SK-N-SH treated with all-trans-retinoic acid at 6 μM for 48 hours (cell line): ENCODE measurements at regions not wholly inside any gene's neighbourhood (a gene's known extent, or its start where the extent isn't known, plus 50 kb on each side); places are given as distances from the start of the nearest gene placed in this dataset.

ENCODE experiments used
- ATAC-seq: fragments of 200-7000 bp; cut with Tn5 transposase; 3 replicates; pipeline ENCODE4 v1.9.1; 2020; ENCODE audit warnings: mild to moderate bottlenecking, moderate library complexity
- ARNTL ChIP-seq: fragments of 450-650 bp; formaldehyde crosslinking; IDR thresholded peaks from 2 replicates; pipeline ENCODE4 v1.5.0; 2020; ENCODE audit warnings: low read depth, mild to moderate bottlenecking, moderate library complexity, borderline replicate concordance
- BACH2 ChIP-seq: fragments of 250-450 bp; sonication (Bioruptor Pico); IDR thresholded peaks from 2 replicates; pipeline ENCODE4 v1.9.0; 2021; ENCODE audit warnings: mild to moderate bottlenecking, borderline replicate concordance
- CSDC2 ChIP-seq: fragments of 250-450 bp; sonication (Bioruptor Pico); IDR thresholded peaks from 2 replicates; pipeline ENCODE4 v1.5.0; 2020; ENCODE audit warnings: mild to moderate bottlenecking, moderate library complexity
- ESRRG ChIP-seq: fragments of 250-450 bp; sonication (Bioruptor Pico); IDR thresholded peaks from 2 replicates; pipeline ENCODE4 v1.6.1; 2021; ENCODE audit warnings: mild to moderate bottlenecking
- GLIS3 ChIP-seq: fragments of 250-450 bp; sonication (Bioruptor Pico); IDR thresholded peaks from 2 replicates; pipeline ENCODE4 v1.5.0; 2020; ENCODE audit warnings: mild to moderate bottlenecking, moderate library complexity
- OSR1 ChIP-seq: fragments of 250-450 bp; sonication (Bioruptor Pico); IDR thresholded peaks from 2 replicates; pipeline ENCODE4 v1.8.0; 2022; ENCODE audit warnings: moderate library complexity, mild to moderate bottlenecking, inconsistent platforms
- POU6F1 ChIP-seq: fragments of 250-450 bp; sonication (Bioruptor Pico); IDR thresholded peaks from 2 replicates; pipeline ENCODE4 v1.8.0; 2021; ENCODE audit warnings: low read depth, mild to moderate bottlenecking, moderate library complexity, borderline replicate concordance
- PPARA ChIP-seq: fragments of 250-450 bp; sonication (Bioruptor Pico); IDR thresholded peaks from 2 replicates; pipeline ENCODE4 v1.5.0; 2020; ENCODE audit warnings: mild to moderate bottlenecking, borderline replicate concordance
- RARB ChIP-seq: fragments of 250-450 bp; sonication (Bioruptor Pico); IDR thresholded peaks from 2 replicates; pipeline ENCODE4 v1.8.0; 2021; ENCODE audit warnings: mild to moderate bottlenecking, moderate library complexity
- SNAI2 ChIP-seq: fragments of 250-450 bp; sonication (Bioruptor Pico); IDR thresholded peaks from 2 replicates; pipeline ENCODE4 v1.5.0; 2020; ENCODE audit warnings: mild to moderate bottlenecking, moderate library complexity
- TCF4 ChIP-seq: fragments of 250-450 bp; sonication (Bioruptor Pico); IDR thresholded peaks from 2 replicates; pipeline ENCODE4 v1.8.0; 2021; ENCODE audit warnings: mild to moderate bottlenecking, moderate library complexity, borderline replicate concordance
- TOX ChIP-seq: fragments of 250-450 bp; sonication (Bioruptor Pico); IDR thresholded peaks from 2 replicates; pipeline ENCODE4 v1.8.0; 2021; ENCODE audit warnings: mild to moderate bottlenecking, moderate library complexity, borderline replicate concordance
- TSHZ2 ChIP-seq: fragments of 250-450 bp; sonication (Bioruptor Pico); IDR thresholded peaks from 2 replicates; pipeline ENCODE4 v1.5.0; 2020; ENCODE audit warnings: mild to moderate bottlenecking, moderate library complexity
- ZC3H10 ChIP-seq: fragments of 250-450 bp; sonication (Bioruptor Pico); IDR thresholded peaks from 2 replicates; pipeline ENCODE4 v1.5.1; 2021; ENCODE audit warnings: mild to moderate bottlenecking, moderate library complexity
- ZFP3 ChIP-seq: fragments of 250-450 bp; sonication (Bioruptor Pico); IDR thresholded peaks from 2 replicates; pipeline ENCODE4 v1.5.0; 2020; ENCODE audit warnings: mild to moderate bottlenecking, moderate library complexity
- ZFP30 ChIP-seq: fragments of 450-650 bp; formaldehyde crosslinking; IDR thresholded peaks from 2 replicates; pipeline ENCODE4 v1.5.0; 2022; ENCODE audit warnings: mild to moderate bottlenecking, moderate library complexity
- ZNF565 ChIP-seq: fragments of 450-650 bp; formaldehyde crosslinking; conservative IDR thresholded peaks from 2 replicates; pipeline ENCODE4 v1.5.0; 2020; ENCODE audit warnings: low read depth, mild to moderate bottlenecking, moderate library complexity
- ZNF70 ChIP-seq: fragments of 450-650 bp; formaldehyde crosslinking; IDR thresholded peaks from 2 replicates; pipeline ENCODE4 v1.5.0; 2020; ENCODE audit warnings: mild to moderate bottlenecking, moderate library complexity
- ZNF8 ChIP-seq: fragments of 450-650 bp; formaldehyde crosslinking; IDR thresholded peaks from 2 replicates; pipeline ENCODE4 v1.5.0; 2020; ENCODE audit warnings: mild to moderate bottlenecking, moderate library complexity
- TF ChIP-seq, protein P1 (sequence below): fragments of 250-450 bp; sonication (Bioruptor Pico); IDR thresholded peaks from 2 replicates; pipeline ENCODE4 v1.5.1; 2020; ENCODE audit warnings: low read depth, mild to moderate bottlenecking, moderate library complexity
- TF ChIP-seq, protein P2 (sequence below): fragments of 250-450 bp; sonication (Bioruptor Pico); IDR thresholded peaks from 2 replicates; pipeline ENCODE4 v1.5.1; 2021; ENCODE audit warnings: mild to moderate bottlenecking, moderate library complexity
- TF ChIP-seq, protein P3 (sequence below): fragments of 250-450 bp; sonication (Bioruptor Pico); IDR thresholded peaks from 2 replicates; pipeline ENCODE4 v1.8.0; 2020; ENCODE audit warnings: mild to moderate bottlenecking, moderate library complexity, borderline replicate concordance

DNA sequence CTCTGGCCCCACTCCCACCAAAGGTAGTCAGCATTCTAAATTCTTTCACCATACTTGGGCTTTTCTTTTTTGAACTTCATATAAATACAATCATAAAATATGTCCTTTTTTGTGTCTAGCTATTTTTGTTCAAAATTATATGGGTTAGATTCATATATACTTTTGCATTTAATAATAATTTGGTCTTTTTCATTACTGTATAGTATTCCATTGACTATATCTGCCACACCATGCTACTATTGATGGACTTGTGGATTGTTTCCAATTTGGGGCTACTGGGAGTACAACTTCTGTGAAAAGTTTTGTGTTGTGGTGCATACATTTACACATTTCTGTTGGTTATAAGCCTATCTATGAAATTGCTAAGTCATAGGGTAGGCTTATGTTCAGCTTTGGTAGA lies 85.7 kb downstream of the GLUL start:
- ATAC-seq: no peak

GRCh38 chr1:182304627-182305026 lies 87.0 kb downstream of the GLUL start:
- ATAC-seq: no peak
- TF ChIP-seq ARNTL (CRISPR knock-in tag) (no peak), RARB (CRISPR knock-in tag) (no peak), TOX (CRISPR knock-in tag) (no peak), ESRRG (CRISPR knock-in tag) (no peak), BACH2 (CRISPR knock-in tag) (no peak), TCF4 (CRISPR knock-in tag) (no peak), ZC3H10 (CRISPR knock-in tag) (no peak), SNAI2 (CRISPR knock-in tag) (no peak), ZNF8 (CRISPR knock-in tag) (no peak), POU6F1 (no peak), PPARA (no peak), ZNF70 (CRISPR knock-in tag) (no peak), ZFP30 (CRISPR knock-in tag) (no peak), ZNF565 (no peak), ZFP3 (CRISPR knock-in tag) (no peak)
- TF ChIP-seq, protein P1, sequence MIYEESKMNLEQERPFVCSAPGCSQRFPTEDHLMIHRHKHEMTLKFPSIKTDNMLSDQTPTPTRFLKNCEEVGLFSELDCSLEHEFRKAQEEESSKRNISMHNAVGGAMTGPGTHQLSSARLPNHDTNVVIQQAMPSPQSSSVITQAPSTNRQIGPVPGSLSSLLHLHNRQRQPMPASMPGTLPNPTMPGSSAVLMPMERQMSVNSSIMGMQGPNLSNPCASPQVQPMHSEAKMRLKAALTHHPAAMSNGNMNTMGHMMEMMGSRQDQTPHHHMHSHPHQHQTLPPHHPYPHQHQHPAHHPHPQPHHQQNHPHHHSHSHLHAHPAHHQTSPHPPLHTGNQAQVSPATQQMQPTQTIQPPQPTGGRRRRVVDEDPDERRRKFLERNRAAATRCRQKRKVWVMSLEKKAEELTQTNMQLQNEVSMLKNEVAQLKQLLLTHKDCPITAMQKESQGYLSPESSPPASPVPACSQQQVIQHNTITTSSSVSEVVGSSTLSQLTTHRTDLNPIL (CRISPR knock-in tag): no peak
- TF ChIP-seq, protein P2, sequence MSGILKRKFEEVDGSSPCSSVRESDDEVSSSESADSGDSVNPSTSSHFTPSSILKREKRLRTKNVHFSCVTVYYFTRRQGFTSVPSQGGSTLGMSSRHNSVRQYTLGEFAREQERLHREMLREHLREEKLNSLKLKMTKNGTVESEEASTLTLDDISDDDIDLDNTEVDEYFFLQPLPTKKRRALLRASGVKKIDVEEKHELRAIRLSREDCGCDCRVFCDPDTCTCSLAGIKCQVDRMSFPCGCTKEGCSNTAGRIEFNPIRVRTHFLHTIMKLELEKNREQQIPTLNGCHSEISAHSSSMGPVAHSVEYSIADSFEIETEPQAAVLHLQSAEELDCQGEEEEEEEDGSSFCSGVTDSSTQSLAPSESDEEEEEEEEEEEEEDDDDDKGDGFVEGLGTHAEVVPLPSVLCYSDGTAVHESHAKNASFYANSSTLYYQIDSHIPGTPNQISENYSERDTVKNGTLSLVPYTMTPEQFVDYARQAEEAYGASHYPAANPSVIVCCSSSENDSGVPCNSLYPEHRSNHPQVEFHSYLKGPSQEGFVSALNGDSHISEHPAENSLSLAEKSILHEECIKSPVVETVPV: no peak

More for the DNA sequence above, 85.7 kb downstream of the GLUL start:
- no peak for TF ChIP-seq TSHZ2 (CRISPR knock-in tag)
- no peak for TF ChIP-seq OSR1 (CRISPR knock-in tag)
- no peak for TF ChIP-seq CSDC2
- TF ChIP-seq, protein P3, sequence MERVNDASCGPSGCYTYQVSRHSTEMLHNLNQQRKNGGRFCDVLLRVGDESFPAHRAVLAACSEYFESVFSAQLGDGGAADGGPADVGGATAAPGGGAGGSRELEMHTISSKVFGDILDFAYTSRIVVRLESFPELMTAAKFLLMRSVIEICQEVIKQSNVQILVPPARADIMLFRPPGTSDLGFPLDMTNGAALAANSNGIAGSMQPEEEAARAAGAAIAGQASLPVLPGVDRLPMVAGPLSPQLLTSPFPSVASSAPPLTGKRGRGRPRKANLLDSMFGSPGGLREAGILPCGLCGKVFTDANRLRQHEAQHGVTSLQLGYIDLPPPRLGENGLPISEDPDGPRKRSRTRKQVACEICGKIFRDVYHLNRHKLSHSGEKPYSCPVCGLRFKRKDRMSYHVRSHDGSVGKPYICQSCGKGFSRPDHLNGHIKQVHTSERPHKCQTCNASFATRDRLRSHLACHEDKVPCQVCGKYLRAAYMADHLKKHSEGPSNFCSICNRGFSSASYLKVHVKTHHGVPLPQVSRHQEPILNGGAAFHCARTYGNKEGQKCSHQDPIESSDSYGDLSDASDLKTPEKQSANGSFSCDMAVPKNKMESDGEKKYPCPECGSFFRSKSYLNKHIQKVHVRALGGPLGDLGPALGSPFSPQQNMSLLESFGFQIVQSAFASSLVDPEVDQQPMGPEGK (CRISPR knock-in tag): no peak
- TF ChIP-seq POU6F1: no peak
- no peak for TF ChIP-seq GLIS3 (CRISPR knock-in tag)
- no peak for TF ChIP-seq RARB (CRISPR knock-in tag)
- no peak for TF ChIP-seq SNAI2 (CRISPR knock-in tag)
- TF ChIP-seq ZNF70 (CRISPR knock-in tag): no peak
- TF ChIP-seq PPARA: no peak
- no peak for TF ChIP-seq ZFP3 (CRISPR knock-in tag)
